NCI-H1092 (cell line): ENCODE measurements at regions not wholly inside any gene's neighbourhood (a gene's known extent, or its start where the extent isn't known, plus 50 kb on each side); places are given as distances from the start of the nearest gene placed in this dataset.

Experiments used
- DNase-seq: peaks from one replicate; lab custom pipeline; 2025; lab: John Stamatoyannopoulos, UW

GRCh38 chr2:172329774-172330671, 97.4 kb upstream of the ITGA6 start:
- DNase-seq: no peak

DNA sequence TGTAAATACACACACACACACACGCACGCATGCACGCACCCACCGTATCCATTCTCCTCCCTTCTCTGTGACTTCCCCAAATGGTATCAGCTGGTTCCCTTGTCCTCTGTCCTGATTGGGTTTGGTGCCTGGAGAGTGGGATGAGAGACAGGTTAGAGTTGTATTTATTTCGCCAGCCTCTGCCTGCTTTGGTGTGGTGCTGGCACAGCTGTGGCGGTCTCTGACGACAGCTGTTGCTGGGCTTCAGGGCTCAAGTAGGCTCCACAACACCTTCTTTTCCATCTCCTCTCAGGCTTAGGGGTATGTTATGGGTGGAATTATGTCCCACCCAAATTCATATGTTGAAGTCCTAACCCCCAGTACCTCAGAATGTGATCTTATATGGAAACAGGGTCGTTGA, 94.9 kb upstream of the ITGA6 start:
- no peak for DNase-seq

DNA sequence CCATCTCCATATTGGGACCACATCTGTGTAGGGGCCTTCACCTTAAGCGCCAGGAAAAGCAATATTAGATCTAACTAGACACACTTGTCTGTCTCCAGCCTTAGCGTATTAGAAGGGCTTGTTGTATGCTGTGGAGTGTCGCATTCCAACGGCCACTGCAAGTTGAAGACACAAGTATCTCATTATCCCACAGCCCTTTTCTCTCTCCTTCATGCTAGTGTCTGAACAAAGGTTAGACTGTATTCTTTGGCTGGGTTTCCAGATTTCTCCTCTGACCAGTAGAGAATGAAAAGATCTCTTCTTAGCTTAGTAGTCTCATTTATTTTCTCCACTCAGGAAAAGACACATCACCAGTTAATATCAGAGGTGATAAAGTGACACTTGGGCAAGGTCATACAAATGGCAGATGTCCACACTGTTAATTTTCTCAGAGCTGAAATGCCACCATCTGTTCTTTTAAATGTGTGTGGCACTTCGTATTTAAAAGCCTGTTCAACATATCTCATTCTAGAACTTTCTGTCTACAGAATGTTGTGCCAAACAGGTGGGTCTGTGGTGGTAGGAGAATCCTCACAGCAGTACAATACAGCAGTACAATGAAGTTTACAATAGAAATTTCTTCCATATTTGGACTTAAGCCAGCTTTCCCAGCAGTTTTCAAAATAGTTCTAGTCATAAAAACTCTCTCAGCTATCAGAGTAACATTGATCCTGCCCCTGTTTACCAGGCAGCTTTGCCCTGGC, 94.0 kb upstream of the ITGA6 start:
- DNase-seq: no peak

GRCh38 chr2:172333978-172334330, 93.4 kb upstream of the ITGA6 start:
- DNase-seq: no peak

DNA sequence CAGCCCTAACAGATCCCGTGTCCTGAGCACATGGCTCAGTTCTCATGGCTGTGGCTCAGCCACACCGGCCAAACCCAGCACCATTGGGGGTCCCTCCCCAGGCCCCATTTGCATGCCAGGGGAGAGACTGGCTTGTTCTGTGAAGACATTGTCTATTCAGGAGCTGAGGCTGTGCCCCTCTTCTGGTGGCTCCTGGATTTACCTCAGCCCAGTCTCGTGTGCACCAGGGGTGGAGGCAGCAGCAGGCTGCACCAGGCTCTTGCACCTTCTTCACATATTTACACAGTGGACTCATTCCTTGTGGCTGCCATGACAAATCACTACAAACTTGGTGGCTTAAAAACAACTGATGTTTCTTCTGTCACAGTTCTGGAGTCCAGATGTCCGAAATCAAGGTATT, 92.4 kb upstream of the ITGA6 start:
- no peak for DNase-seq

GRCh38 chr2:172335736-172336135, 91.7 kb upstream of the ITGA6 start:
- DNase-seq: no peak

GRCh38 chr2:172336681-172337080, 90.7 kb upstream of the ITGA6 start:
- no peak for DNase-seq

DNA sequence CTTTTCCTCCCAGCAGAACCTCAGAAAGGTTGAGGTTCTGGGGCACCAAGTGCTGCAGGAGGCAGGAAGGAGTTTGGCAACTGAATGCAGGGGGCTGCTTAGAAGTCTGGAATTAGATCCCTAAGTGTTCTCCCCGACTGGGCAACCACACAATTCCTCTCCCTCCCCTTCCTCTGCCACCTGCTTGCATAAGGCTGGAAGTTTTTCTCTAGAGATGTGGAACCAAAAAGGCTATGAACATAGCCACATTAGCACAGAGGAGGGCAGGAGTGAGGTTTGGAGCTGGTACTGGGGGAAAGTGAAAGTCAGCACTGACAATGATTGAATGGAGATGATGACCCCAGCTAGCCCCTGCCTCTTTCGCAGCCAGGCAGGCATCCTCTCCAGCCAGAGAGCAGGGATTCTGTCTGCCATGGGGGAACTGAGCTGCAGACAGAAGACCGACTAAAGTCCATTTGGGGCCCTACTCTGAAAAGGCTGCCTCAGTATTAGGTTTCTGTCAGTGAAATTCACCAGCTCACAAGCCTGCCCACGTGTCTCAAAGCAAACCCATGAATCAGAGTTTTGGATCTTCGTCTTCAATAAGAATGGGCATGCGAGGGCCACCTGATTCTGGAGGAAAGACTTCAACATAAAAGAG, 87.9 kb upstream of the ITGA6 start:
- DNase-seq: no peak

GRCh38 chr2:172340394-172340793, 87.0 kb upstream of the ITGA6 start:
- no peak for DNase-seq

- no peak for DNase-seq
Observed at GRCh38 chr2:172342078-172342477, 85.3 kb upstream of the ITGA6 start.

GRCh38 chr2:172342611-172343010, 84.8 kb upstream of the ITGA6 start:
- DNase-seq: no peak

DNA sequence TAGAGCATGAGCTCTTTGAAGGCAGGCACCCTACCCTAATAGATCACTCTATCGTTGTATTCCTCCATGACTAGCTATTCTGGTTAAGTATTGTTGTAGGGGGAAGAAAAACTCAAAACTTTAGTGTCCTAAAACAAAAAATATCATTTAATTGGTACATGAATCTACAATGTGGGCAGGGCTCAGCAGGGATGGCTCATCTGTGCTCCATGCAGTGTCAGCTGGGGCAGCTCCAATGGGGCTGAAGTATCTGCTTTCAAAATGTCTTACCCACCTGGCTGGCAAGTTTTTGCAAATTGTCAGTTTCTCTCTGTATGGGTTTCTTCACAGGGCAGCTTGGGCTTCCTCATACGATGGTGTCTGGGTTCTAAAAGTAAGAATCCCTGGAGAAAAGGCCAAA, 83.2 kb upstream of the ITGA6 start:
- DNase-seq: no peak

- no peak for DNase-seq
Observed at GRCh38 chr2:172345956-172346555, 81.3 kb upstream of the ITGA6 start.

DNA sequence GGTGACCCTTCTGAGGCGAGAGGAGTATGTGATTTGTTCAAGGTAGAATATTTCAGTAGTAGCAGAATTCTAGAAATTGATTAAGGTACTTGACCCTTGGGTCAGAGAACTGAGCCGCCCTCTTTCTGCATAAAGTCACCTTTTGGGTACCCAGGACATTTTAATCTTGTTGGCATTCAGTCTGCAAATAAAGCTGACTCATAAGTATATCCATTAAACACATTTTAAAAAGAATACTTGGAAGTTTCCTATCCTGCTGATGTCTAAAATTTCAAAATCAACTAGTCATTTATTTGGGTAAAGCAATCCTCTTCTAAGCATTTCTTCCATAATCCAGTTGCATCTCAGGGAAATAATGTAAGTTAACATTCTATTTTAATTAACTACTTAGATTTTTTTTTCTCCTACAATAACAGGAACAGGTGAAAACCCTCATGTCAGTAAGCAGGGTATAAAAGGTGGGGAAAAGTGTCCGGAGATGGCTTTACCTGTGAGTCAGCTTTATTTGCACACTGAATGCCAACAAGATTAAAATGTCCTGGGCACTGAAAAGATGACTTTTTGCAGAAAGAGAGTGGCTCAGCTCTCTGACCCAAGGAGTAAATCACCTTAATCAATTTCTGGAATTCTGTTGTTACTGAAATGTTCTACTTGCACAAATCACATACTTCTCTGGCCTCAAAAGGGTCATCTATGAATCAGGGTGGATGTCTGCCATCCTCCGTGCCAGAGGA, 78.7 kb upstream of the ITGA6 start:
- no peak for DNase-seq

GRCh38 chr2:172350839-172351479, 76.4 kb upstream of the ITGA6 start:
- no peak for DNase-seq

DNA sequence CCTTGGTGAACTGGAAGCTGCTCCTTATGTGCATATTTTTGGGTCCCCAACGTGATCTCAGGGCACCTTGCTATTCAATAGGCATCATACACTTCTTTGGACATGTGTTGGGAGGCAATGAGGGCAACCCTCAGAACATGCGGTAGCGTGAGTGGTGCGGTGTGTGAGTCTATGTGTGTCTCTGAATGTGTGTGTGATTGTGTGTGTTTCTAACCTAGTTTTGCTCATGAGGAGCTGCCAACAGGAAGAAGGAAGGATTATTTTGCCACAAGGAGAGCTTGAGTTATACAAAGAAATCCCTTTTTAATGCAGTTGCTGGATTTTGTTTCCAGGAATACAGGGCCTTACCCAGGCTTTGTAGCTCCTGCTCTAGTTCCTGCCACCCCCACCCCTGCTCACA, 75.8 kb upstream of the ITGA6 start:
- DNase-seq: no peak

DNA sequence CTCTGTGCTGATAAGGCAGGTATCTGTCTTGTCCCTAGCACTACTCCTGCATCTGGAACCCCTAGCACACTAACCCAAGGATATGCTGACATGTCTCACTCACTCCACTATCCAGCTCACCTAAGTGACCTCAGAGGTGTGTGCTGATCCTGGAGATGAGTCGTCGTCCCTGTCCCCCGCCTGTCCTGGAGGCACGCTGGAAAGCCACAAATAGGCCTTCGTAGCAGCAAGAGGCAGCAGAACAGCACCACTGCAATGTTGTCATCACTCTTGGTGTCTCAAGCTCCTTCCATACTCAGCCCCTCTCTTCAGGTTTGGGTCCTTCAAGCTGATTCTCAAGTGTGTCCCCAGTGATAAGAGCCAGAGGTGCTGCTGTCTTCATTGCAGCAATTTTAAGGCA, 73.0 kb upstream of the ITGA6 start:
- DNase-seq: no peak

DNA sequence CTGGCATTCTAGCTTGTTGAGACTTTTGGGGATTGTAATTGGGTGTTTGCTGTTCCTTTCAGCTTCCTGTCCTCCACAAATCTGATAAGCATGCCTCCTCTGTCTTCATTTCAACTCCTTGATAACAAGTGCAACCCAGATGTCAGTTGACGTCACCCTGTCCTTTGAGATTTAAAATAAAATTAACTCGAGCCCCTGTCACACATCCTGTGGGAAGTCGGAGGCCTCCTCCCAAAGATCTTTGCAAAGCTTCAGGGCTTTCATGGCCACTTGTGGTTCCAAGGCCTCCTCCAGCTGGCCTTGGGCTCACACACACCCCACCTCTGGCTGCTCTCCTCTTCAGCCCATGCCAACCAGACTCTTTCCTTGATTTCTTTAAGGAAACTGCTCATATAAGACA, 69.9 kb upstream of the ITGA6 start:
- no peak for DNase-seq

DNA sequence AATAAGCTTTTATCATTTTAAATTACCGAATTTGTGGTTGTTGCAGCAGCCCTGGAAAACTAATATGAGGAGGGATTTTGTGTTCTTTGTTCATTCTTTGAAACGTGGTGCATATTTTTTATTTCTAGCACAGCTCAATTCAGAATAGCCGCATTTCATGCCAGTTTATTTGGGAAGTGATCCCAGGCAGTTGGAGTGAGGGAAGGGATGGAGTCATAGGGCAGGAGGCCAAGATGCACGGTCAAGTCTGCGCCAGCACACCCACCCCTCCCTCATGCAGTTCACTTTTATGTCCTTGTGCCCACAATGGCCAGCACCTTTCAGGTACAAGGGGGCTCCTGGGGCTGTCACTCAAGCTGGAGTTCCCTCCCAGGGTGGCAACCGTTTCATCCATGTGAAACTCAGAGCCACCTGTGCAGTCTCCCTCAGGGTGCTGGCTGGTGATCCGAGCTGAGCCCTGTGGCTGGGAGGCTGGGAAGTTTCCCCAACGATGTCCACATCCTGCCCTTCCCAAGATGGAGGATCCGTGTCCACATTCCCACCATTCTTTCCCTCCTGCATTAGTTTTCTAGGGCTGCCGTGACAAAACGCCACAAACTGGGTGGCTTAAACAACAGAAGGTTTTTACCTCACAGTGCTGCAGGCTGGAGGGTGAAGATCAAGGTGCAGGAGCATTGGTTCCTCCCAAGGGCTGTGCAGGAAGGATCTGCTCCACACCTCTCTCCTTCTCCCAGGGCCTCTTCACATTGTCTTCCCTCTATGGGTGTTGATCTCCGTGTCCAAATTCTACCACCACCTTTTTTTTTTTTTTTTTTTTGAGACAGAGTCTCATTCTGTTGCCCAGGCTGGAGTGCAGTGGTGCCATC, 68.5 kb upstream of the ITGA6 start:
- no peak for DNase-seq

DNA sequence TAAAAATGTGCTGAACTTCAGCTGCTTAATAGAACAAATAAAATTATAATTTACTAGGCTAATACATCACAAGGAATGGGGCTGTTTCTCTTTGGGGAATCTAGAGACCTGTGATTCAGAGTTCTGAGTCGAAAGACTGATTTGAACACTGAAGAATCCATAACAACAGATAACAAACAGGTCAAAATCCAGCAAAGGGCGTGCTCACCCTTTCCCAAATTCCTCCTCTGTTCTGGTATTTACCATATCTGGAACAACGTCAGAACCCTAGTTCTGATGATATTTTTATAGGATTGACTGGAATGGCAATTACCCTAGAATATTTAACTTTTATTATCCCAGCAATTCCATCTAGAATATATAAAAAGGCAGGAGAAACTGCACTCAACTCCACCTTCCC, 66.0 kb upstream of the ITGA6 start:
- no peak for DNase-seq
